ENCODE measurements at regions not wholly inside any gene's neighbourhood (a gene's known extent, or its start where the extent isn't known, plus 50 kb on each side); places are given as distances from the start of the nearest gene placed in this dataset.

DNA sequence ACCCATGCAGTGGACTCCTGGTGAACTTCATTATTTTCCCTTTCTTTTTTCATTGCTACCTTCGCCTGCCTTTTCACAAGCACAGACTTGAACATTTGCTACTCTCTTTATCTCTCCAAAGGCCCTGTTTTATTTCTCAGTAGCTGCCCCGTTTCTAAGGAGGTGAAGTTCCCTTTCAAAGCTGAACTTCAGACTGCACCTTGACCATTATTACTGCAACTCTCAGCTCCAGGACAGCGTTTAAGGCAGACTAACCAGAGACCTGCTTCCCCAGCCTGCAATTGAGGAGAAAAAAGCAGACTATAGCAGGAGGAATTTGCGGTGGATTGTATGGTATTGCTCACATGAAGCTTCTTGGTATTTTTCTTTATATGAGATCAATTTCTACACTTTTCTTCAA lies 460.7 kb downstream of the CBLN4 start:
- ATAC-seq, result no peak
- TF ChIP-seq SNAI2 (CRISPR knock-in tag; IDR thresholded peaks at IDR 0.05) (no peak), GLIS3 (CRISPR knock-in tag; IDR thresholded peaks at IDR 0.05) (no peak), BACH2 (CRISPR knock-in tag; IDR thresholded peaks at IDR 0.05; ENCODE audit: borderline replicate concordance) (no peak), POU6F1 (CRISPR knock-in tag; IDR thresholded peaks at IDR 0.05; ENCODE audit: borderline replicate concordance, low read depth) (no peak), TCF4 (CRISPR knock-in tag; IDR thresholded peaks at IDR 0.05; ENCODE audit: borderline replicate concordance) (no peak), PATZ1 (CRISPR knock-in tag; IDR thresholded peaks at IDR 0.05; ENCODE audit: borderline replicate concordance) (no peak), CSRNP3 (CRISPR knock-in tag; IDR thresholded peaks at IDR 0.05) (no peak), RARB (CRISPR knock-in tag; IDR thresholded peaks at IDR 0.05) (no peak), ESRRG (CRISPR knock-in tag; IDR thresholded peaks at IDR 0.05) (no peak), CREB5 (CRISPR knock-in tag; IDR thresholded peaks at IDR 0.05; ENCODE audit: low read depth) (no peak), OSR1 (CRISPR knock-in tag; IDR thresholded peaks at IDR 0.05) (no peak), ZFP3 (CRISPR knock-in tag; IDR thresholded peaks at IDR 0.05) (no peak), TOX (CRISPR knock-in tag; IDR thresholded peaks at IDR 0.05; ENCODE audit: borderline replicate concordance) (no peak), PPARA (CRISPR knock-in tag; IDR thresholded peaks at IDR 0.05; ENCODE audit: borderline replicate concordance) (no peak), ZNF565 (CRISPR knock-in tag; conservative IDR thresholded peaks at IDR 0.05; ENCODE audit: low read depth) (no peak), ARNTL (CRISPR knock-in tag; IDR thresholded peaks at IDR 0.05; ENCODE audit: borderline replicate concordance, low read depth) (no peak), ZFP30 (CRISPR knock-in tag; IDR thresholded peaks at IDR 0.05) (no peak), CSDC2 (CRISPR knock-in tag; IDR thresholded peaks at IDR 0.05) (no peak), TSHZ2 (CRISPR knock-in tag; IDR thresholded peaks at IDR 0.05) (no peak)

DNA sequence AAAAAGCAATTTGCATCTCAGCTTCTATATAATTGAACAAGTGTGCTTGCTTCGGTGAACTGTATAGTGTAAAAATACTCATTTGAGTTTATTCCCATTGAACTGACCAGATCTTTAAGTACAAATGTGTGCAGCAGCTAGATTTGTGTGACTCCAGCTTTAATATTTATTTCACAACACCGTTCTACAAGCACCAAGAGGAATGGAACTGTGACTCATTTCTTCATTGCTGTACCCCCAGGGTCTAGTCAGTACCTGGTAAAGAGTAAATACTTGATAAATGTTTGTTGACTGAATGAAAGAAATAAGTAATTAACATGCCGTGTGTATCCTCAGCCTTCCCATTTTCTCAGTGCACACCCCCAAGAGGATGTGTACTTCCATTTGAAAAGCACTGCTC lies 464.8 kb downstream of the CBLN4 start:
- no peak for ATAC-seq
- no peak for TF ChIP-seq TSHZ2 (CRISPR knock-in tag; IDR thresholded peaks at IDR 0.05)
- TF ChIP-seq ZNF8 (CRISPR knock-in tag; IDR thresholded peaks at IDR 0.05), result no peak
- no peak for TF ChIP-seq ZNF565 (CRISPR knock-in tag; conservative IDR thresholded peaks at IDR 0.05; ENCODE audit: low read depth)
- no peak for TF ChIP-seq CSRNP3 (CRISPR knock-in tag; IDR thresholded peaks at IDR 0.05)
- no peak for TF ChIP-seq BACH2 (CRISPR knock-in tag; IDR thresholded peaks at IDR 0.05; ENCODE audit: borderline replicate concordance)
- no peak for TF ChIP-seq CREB5 (CRISPR knock-in tag; IDR thresholded peaks at IDR 0.05; ENCODE audit: low read depth)

All from SK-N-SH treated with all-trans-retinoic acid at 6 μM for 48 hours (cell line).